Spleen (tissue), 11 donors: ENCODE measurements at regions not wholly inside any gene's neighbourhood (a gene's known extent, or its start where the extent isn't known, plus 50 kb on each side); places are given as distances from the start of the nearest gene placed in this dataset.

Source experiments
- DNase-seq: peaks from one replicate; pipeline ENCODE4 v3.0.0-alpha.2; 2020
- H3K27ac ChIP-seq, 8 donors: fragments of 200-600 bp; sonication (generic) in 7 of 8; 1 replicate in 4 of 8; 2 replicates in 4 of 8; pipeline versions ENCODE4 v1.5.0 to v1.8.0; 2016 to 2021; ENCODE audit warnings: inconsistent platforms in 4 of 8, mild to moderate bottlenecking in 4 of 8, moderate library complexity in 1 of 8
- H3K27me3 ChIP-seq, 7 donors: fragments of 200-600 bp; sonication (generic) in 6 of 7; replicated peaks in 1 of 7; 1 replicate in 4 of 7; 2 replicates in 3 of 7; pipeline versions ENCODE4 v1.5.0 to v1.8.0; 2016 to 2021; ENCODE audit warnings: inconsistent platforms in 3 of 7, mild to moderate bottlenecking in 1 of 7
- H3K36me3 ChIP-seq, 6 donors: fragments of 200-600 bp; sonication (generic) in 5 of 6; 1 replicate in 4 of 6; 2 replicates in 2 of 6; pipeline versions ENCODE4 v1.5.0 to v1.8.0; 2016 to 2021; ENCODE audit warnings: inconsistent platforms in 2 of 6
- H3K4me1 ChIP-seq, 6 donors: fragments of 200-600 bp; sonication (generic) in 5 of 6; 1 replicate in 3 of 6; 2 replicates in 3 of 6; pipeline versions ENCODE4 v1.5.0 to v1.8.0; 2016 to 2021; ENCODE audit warnings: inconsistent platforms in 3 of 6
- H3K4me3 ChIP-seq, 8 donors: fragments of 200-600 bp; sonication (generic) in 7 of 8; 1 replicate in 4 of 8; 2 replicates in 4 of 8; pipeline versions ENCODE4 v1.5.0 to v1.8.0; 2016 to 2021; ENCODE audit warnings: inconsistent platforms in 4 of 8, mild to moderate bottlenecking in 4 of 8, moderate library complexity in 2 of 8
- H3K9me3 ChIP-seq, 8 donors: fragments of 200-600 bp; sonication (generic) in 7 of 8; 1 replicate in 4 of 8; 2 replicates in 4 of 8; pipeline versions ENCODE4 v1.5.0 to v1.8.0; 2016 to 2021; ENCODE audit warnings: inconsistent platforms in 4 of 8
- CTCF ChIP-seq, 11 experiments: fragments of 200-600 bp in 7 of 11; fragments of 450-650 bp in 4 of 11; sonication (generic) in 4 of 11; IDR thresholded peaks in 8 of 11; conservative IDR thresholded peaks in 3 of 11; 1 replicate in 7 of 11; 2 replicates in 4 of 11; pipeline versions ENCODE4 v1.4.0 to v1.8.0; 2016 to 2021; ENCODE audit warnings: antibody characterized with exemption in 11 of 11, inconsistent platforms in 4 of 11, mild to moderate bottlenecking in 1 of 11
- POLR2A ChIP-seq, 3 donors: fragments of 450-650 bp; IDR thresholded peaks; one replicate each; pipeline ENCODE4 v1.5.1; 2017; ENCODE audit warnings: antibody characterized with exemption in 3 of 3, mild to moderate bottlenecking in 1 of 3
- POLR2AphosphoS5 ChIP-seq, 3 donors: sonication (generic); formaldehyde crosslinking; IDR thresholded peaks; one replicate each; pipeline ENCODE4 v1.5.1; 2017; ENCODE audit warnings: antibody characterized with exemption in 3 of 3
- WGBS, 5 donors: extraction: QIAGEN DNeasy Blood & Tissue Kit in 3 of 5; methylation state at CpG; one replicate each; pipeline versions ENCODE4 v1.1.5 to v1.1.7; 2013 to 2018; 5-methylcytosine and 5-hydroxymethylcytosine counted together
- intact Hi-C: fragments of 100-400 bp; cut with DNase I; formaldehyde crosslinking; loops from one replicate; pipeline ENCODE4 v1.15.0; 2023; ENCODE audit warnings: low total_unique reads
- donor health status: healthy with polysubstance abuse.
- donor health status: DM: no; HTN: no; CAD: no; lungs with moderate emphysema.
- donor health status: DM: no; HTN: no; CAD: no.
- donor health status: Bipolar disorder and iron deficiency.
- donor health status: healthy.
- donor health status: DM: no; HTN: no; CAD: no.
- donor health status: DM: yes; HTN: yes; CAD: no.

GRCh38 chr10:88190540-88191235 lies 327.3 kb downstream of the PTEN start:
- H3K27ac ChIP-seq = no peak overlapping the region
- H3K36me3 ChIP-seq = no peaks in the 10 kb centered on the region
- TF ChIP-seq POLR2A (IDR thresholded peaks at IDR 0.05) (no peak), POLR2AphosphoS5 (IDR thresholded peaks at IDR 0.05) (no peak)
- no peaks in the 10 kb centered on the region for H3K27me3 ChIP-seq
- no peaks in the 10 kb centered on the region for H3K9me3 ChIP-seq
- intact Hi-C loops = no loop called here
- no peak overlapping the region for H3K4me3 ChIP-seq
- DNase-seq = no peak
- 81 to 95% (median 94%) methylated on average over 5 of the region's 5 CpGs for WGBS, 5 donors
- H3K4me1 ChIP-seq = peaks cover 1 to 29% (median 20%) of the 10 kb centered on the region in 6 donors

- H3K36me3 ChIP-seq = no peaks in the 10 kb centered on the region
- intact Hi-C loops = no loop called here
- 78 to 88% (median 83%) methylated on average over 7 of the region's 7 CpGs for WGBS, 5 donors
- no peaks in the 10 kb centered on the region for H3K27me3 ChIP-seq
- no peak for DNase-seq
- no peak for TF ChIP-seq POLR2AphosphoS5 (IDR thresholded peaks at IDR 0.05)
- TF ChIP-seq CTCF (IDR thresholded peaks at IDR 0.05 in 8 of 11, conservative IDR thresholded peaks at IDR 0.05 in 3 of 11) = no peak
- no peak for TF ChIP-seq POLR2A (IDR thresholded peaks at IDR 0.05)
- H3K9me3 ChIP-seq = peaks cover 0 to 6% (median 0%) of the 10 kb centered on the region in 8 donors
- H3K4me3 ChIP-seq = no peak overlapping the region
- H3K27ac ChIP-seq = peak overlapping the region in 1 of 8 donors; percentile 71
- peaks cover 3 to 31% (median 20%) of the 10 kb centered on the region in 6 donors for H3K4me1 ChIP-seq
These were observed 329.6 kb downstream of the PTEN start for GRCh38 chr10:88193018-88193417.

- peak overlapping the region in 5 of 8 donors; percentile 11 to 71 (median 39) for H3K27ac ChIP-seq
- no peaks in the 10 kb centered on the region for H3K27me3 ChIP-seq
- H3K9me3 ChIP-seq = peaks cover 0 to 6% (median 0%) of the 10 kb centered on the region in 8 donors
- H3K4me3 ChIP-seq = no peak overlapping the region
- H3K36me3 ChIP-seq = no peaks in the 10 kb centered on the region
- TF ChIP-seq POLR2AphosphoS5 (IDR thresholded peaks at IDR 0.05) = no peak
- no peak for TF ChIP-seq CTCF (IDR thresholded peaks at IDR 0.05 in 8 of 11, conservative IDR thresholded peaks at IDR 0.05 in 3 of 11)
- no peak for TF ChIP-seq POLR2A (IDR thresholded peaks at IDR 0.05)
- DNase-seq = no peak
- 52 to 76% (median 66%) methylated on average over 3 of the region's 3 CpGs for WGBS, 5 donors
- peaks cover 3 to 31% (median 20%) of the 10 kb centered on the region in 6 donors for H3K4me1 ChIP-seq
- intact Hi-C loops = no loop called here
These were observed 330.8 kb downstream of the PTEN start for GRCh38 chr10:88194041-88194887.

GRCh38 chr10:88194961-88195367 lies 331.5 kb downstream of the PTEN start:
- no peaks in the 10 kb centered on the region for H3K36me3 ChIP-seq
- no peak for TF ChIP-seq POLR2AphosphoS5 (IDR thresholded peaks at IDR 0.05)
- TF ChIP-seq POLR2A (IDR thresholded peaks at IDR 0.05) = no peak
- TF ChIP-seq CTCF (IDR thresholded peaks at IDR 0.05 in 8 of 11, conservative IDR thresholded peaks at IDR 0.05 in 3 of 11) = no peak
- 11 to 45% (median 26%) methylated on average over 2 of the region's 2 CpGs for WGBS, 5 donors
- H3K27ac ChIP-seq = peak overlapping the region in 5 of 8 donors; percentile 11 to 71 (median 39)
- DNase-seq = no peak
- peaks cover 3 to 31% (median 20%) of the 10 kb centered on the region in 6 donors for H3K4me1 ChIP-seq
- peaks cover 0 to 6% (median 0%) of the 10 kb centered on the region in 8 donors for H3K9me3 ChIP-seq
- H3K27me3 ChIP-seq = no peaks in the 10 kb centered on the region
- intact Hi-C loops = no loop called here
- no peak overlapping the region for H3K4me3 ChIP-seq
